GM23338 (cell line): ENCODE measurements at regions not wholly inside any gene's neighbourhood (a gene's known extent, or its start where the extent isn't known, plus 50 kb on each side); places are given as distances from the start of the nearest gene placed in this dataset.

ENCODE experiments used
- ATAC-seq: fragments of 200-7000 bp; cut with Tn5 transposase; 3 replicates; pipeline ENCODE4 v1.9.1; 2020
- DNase-seq: peaks from one replicate; pipeline ENCODE4 v3.0.0-alpha.2; 2015; ENCODE audit warnings: low spot score
- H2AFZ ChIP-seq: fragments of 200-600 bp; sonication (generic); 2 replicates; pipeline ENCODE4 v1.8.0; 2016; ENCODE audit warnings: antibody characterized with exemption, mild to moderate bottlenecking, moderate library complexity
- H3F3A ChIP-seq: fragments of 200-600 bp; sonication (generic); replicated peaks from 2 replicates; pipeline ENCODE4 v1.8.0; 2017; ENCODE audit warnings: antibody characterized with exemption, mixed run types, low read depth
- H3K27ac ChIP-seq: fragments of 200-600 bp; sonication (generic); 2 replicates; pipeline ENCODE4 v1.6.1; 2016; ENCODE audit warnings: low read depth
- H3K27me3 ChIP-seq: fragments of 200-600 bp; sonication (generic); 2 replicates; pipeline ENCODE4 v1.8.0; 2016; ENCODE audit warnings: mild to moderate bottlenecking, mixed run types, moderate library complexity; ENCODE audit not compliant: insufficient read depth
- H3K36me3 ChIP-seq: fragments of 200-600 bp; sonication (generic); 2 replicates; pipeline ENCODE4 v1.8.0; 2016; ENCODE audit warnings: mild to moderate bottlenecking; ENCODE audit not compliant: insufficient read depth
- H3K4me1 ChIP-seq: fragments of 200-600 bp; sonication (generic); 2 replicates; pipeline ENCODE4 v1.8.0; 2016; ENCODE audit warnings: mild to moderate bottlenecking, moderate library complexity; ENCODE audit not compliant: insufficient read depth
- H3K4me2 ChIP-seq: fragments of 200-600 bp; sonication (generic); 2 replicates; pipeline ENCODE4 v1.7.1; 2017; ENCODE audit warnings: mixed run types
- H3K4me3 ChIP-seq: fragments of 200-600 bp; sonication (generic); 2 replicates; pipeline ENCODE4 v1.6.1; 2016; ENCODE audit warnings: mixed run types
- H3K79me2 ChIP-seq: fragments of 200-600 bp; sonication (generic); replicated peaks from 2 replicates; pipeline ENCODE4 v1.8.0; 2017; ENCODE audit warnings: mild to moderate bottlenecking; ENCODE audit not compliant: insufficient read depth
- H3K9me2 ChIP-seq: fragments of 200-600 bp; sonication (generic); 2 replicates; pipeline ENCODE4 v1.8.0; 2017; ENCODE audit not compliant: insufficient read depth
- H4K20me1 ChIP-seq: fragments of 200-600 bp; sonication (generic); replicated peaks from 2 replicates; pipeline ENCODE4 v1.8.0; 2017; ENCODE audit warnings: mild to moderate bottlenecking; ENCODE audit not compliant: insufficient read depth
- H3K27ac Mint-ChIP-seq: 2 replicates; pipeline ENCODE4 v1.8.0; 2020; ENCODE audit warnings: inconsistent platforms, mild to moderate bottlenecking, moderate library complexity, mixed read lengths
- H3K27me3 Mint-ChIP-seq: 3 replicates; pipeline ENCODE4 v1.8.0; 2022; ENCODE audit warnings: low read depth, mild to moderate bottlenecking, moderate library complexity, mixed read lengths, inconsistent platforms; ENCODE audit not compliant: insufficient read depth, poor library complexity
- H3K36me3 Mint-ChIP-seq: 3 replicates; pipeline ENCODE4 v1.8.0; 2021; ENCODE audit warnings: low read depth, mild to moderate bottlenecking, inconsistent platforms, moderate library complexity, mixed read lengths
- H3K4me1 Mint-ChIP-seq: 3 replicates; pipeline ENCODE4 v1.8.0; 2020; ENCODE audit warnings: mild to moderate bottlenecking, inconsistent platforms, mixed read lengths
- H3K4me3 Mint-ChIP-seq: 3 replicates; pipeline ENCODE4 v1.8.0; 2021; ENCODE audit warnings: moderate library complexity, mild to moderate bottlenecking, inconsistent platforms, mixed read lengths
- H3K9me3 Mint-ChIP-seq: 3 replicates; pipeline ENCODE4 v1.8.0; 2020; ENCODE audit warnings: moderate library complexity, mild to moderate bottlenecking, inconsistent platforms, mixed read lengths
- CREB1 ChIP-seq: fragments of 250-450 bp; sonication (Bioruptor Pico); IDR thresholded peaks from 2 replicates; pipeline ENCODE4 v1.5.0; 2020; ENCODE audit warnings: low read depth, mild to moderate bottlenecking, moderate library complexity
- CTCF ChIP-seq, 2 experiments: fragments of 200-600 bp in 1 of 2; sonication (generic) in 1 of 2; conservative IDR thresholded peaks; 2 replicates each; pipeline versions ENCODE4 v1.5.1 to v1.6.1; 2016 to 2017; ENCODE audit warnings: antibody characterized with exemption in 2 of 2, low read depth in 2 of 2, mild to moderate bottlenecking in 2 of 2, moderate library complexity in 1 of 2
- ETS1 ChIP-seq: IDR thresholded peaks from 2 replicates; pipeline ENCODE4 v1.6.1; 2016; ENCODE audit warnings: antibody characterized with exemption
- EZH2 ChIP-seq: fragments of 200-600 bp; sonication (generic); IDR thresholded peaks from one replicate; pipeline ENCODE4 v1.8.0; 2017; ENCODE audit warnings: antibody characterized with exemption, mild to moderate bottlenecking, low read depth; ENCODE audit not compliant: unreplicated experiment
- EZH2phosphoT487 ChIP-seq: fragments of 200-600 bp; sonication (generic); IDR thresholded peaks from one replicate; pipeline ENCODE4 v1.8.1; 2018; ENCODE audit warnings: antibody characterized with exemption; ENCODE audit not compliant: unreplicated experiment
- JUNB ChIP-seq: IDR thresholded peaks from one replicate; pipeline ENCODE4 v1.6.1; 2016; ENCODE audit warnings: antibody characterized with exemption; ENCODE audit not compliant: unreplicated experiment
- NANOG ChIP-seq: IDR thresholded peaks from 2 replicates; pipeline ENCODE4 v1.6.1; 2016; ENCODE audit warnings: antibody characterized with exemption, borderline replicate concordance
- POLR2AphosphoS5 ChIP-seq: IDR thresholded peaks from 2 replicates; pipeline ENCODE4 v1.6.1; 2016; ENCODE audit warnings: antibody characterized with exemption, low read depth
- REST ChIP-seq: IDR thresholded peaks from one replicate; pipeline ENCODE4 v1.6.1; 2018; ENCODE audit warnings: antibody characterized with exemption; ENCODE audit not compliant: unreplicated experiment
- STAT1 ChIP-seq: IDR thresholded peaks from one replicate; pipeline ENCODE4 v1.6.1; 2016; ENCODE audit warnings: antibody characterized with exemption; ENCODE audit not compliant: unreplicated experiment
- ZNF114 ChIP-seq: fragments of 250-450 bp; sonication (Bioruptor Pico); IDR thresholded peaks from 2 replicates; pipeline ENCODE4 v1.5.0; 2020; ENCODE audit warnings: mild to moderate bottlenecking, moderate library complexity
- ZNF331 ChIP-seq: fragments of 250-450 bp; sonication (Bioruptor Pico); IDR thresholded peaks from 2 replicates; pipeline ENCODE4 v1.5.0; 2020; ENCODE audit warnings: low read depth, mild to moderate bottlenecking, moderate library complexity
- ZNF462 ChIP-seq: fragments of 250-450 bp; sonication (Bioruptor Pico); IDR thresholded peaks from 2 replicates; pipeline ENCODE4 v1.5.0; 2020; ENCODE audit warnings: mild to moderate bottlenecking, moderate library complexity

- Mint-ChIP-seq H3K36me3 (no peaks in the 10 kb centered on the region; the same call in 1 of the 3 replicates), H3K4me1 (no peaks in the 10 kb centered on the region), H3K4me3 (no peak overlapping the region), H3K27me3 (no peaks in the 10 kb centered on the region), H3K27ac (no peak overlapping the region), H3K9me3 (peaks cover 41% of the 10 kb centered on the region)
- no peak overlapping the region for H3K4me2 ChIP-seq
- no peaks in the 10 kb centered on the region for H3K36me3 ChIP-seq
- DNase-seq (no peak), ATAC-seq (no peak)
- no peak overlapping the region for H3K4me3 ChIP-seq
- TF ChIP-seq EZH2 (no peak), ZNF462 (CRISPR knock-in tag) (no peak), EZH2phosphoT487 (no peak), CREB1 (CRISPR knock-in tag) (no peak), ZNF331 (no peak), NANOG (no peak), JUNB (no peak), CTCF (conservative IDR thresholded peaks at IDR 0.05; ENCODE audit: low read depth in 2 of 2) (no peak), POLR2AphosphoS5 (no peak), STAT1 (no peak), ZNF114 (CRISPR knock-in tag) (no peak), REST (no peak), ETS1 (no peak)
- H3K27me3 ChIP-seq, result no peaks in the 10 kb centered on the region
- no peaks in the 10 kb centered on the region for H3K79me2 ChIP-seq
- no peaks in the 10 kb centered on the region for H4K20me1 ChIP-seq
- H3F3A ChIP-seq, result no peaks in the 10 kb centered on the region
- H3K27ac ChIP-seq, result no peak overlapping the region
- no peaks in the 10 kb centered on the region for H3K4me1 ChIP-seq
- no peak overlapping the region for H2AFZ ChIP-seq
- no peaks in the 10 kb centered on the region for H3K9me2 ChIP-seq
Observed at GRCh38 chr16:77111056-77111565, 79.9 kb upstream of the MON1B start.
